Glutamatergic neuron (in vitro differentiated cells): ENCODE measurements at regions not wholly inside any gene's neighbourhood (a gene's known extent, or its start where the extent isn't known, plus 50 kb on each side); places are given as distances from the start of the nearest gene placed in this dataset.

Source experiments
- DNase-seq: peaks from one replicate; pipeline ENCODE4 v3.0.0; 2022
- H3K27ac Mint-ChIP-seq: one replicate; pipeline ENCODE4 v1.8.0; 2020; ENCODE audit warnings: mild to moderate bottlenecking, mixed read lengths, inconsistent platforms; ENCODE audit not compliant: unreplicated experiment
- H3K27me3 Mint-ChIP-seq: one replicate; pipeline ENCODE4 v1.8.0; 2020; ENCODE audit warnings: mild to moderate bottlenecking, moderate library complexity, mixed read lengths, inconsistent platforms; ENCODE audit not compliant: unreplicated experiment
- H3K36me3 Mint-ChIP-seq: one replicate; pipeline ENCODE4 v1.8.0; 2020; ENCODE audit warnings: mild to moderate bottlenecking, mixed read lengths, inconsistent platforms; ENCODE audit not compliant: unreplicated experiment
- H3K4me1 Mint-ChIP-seq: one replicate; pipeline ENCODE4 v1.8.0; 2020; ENCODE audit warnings: mild to moderate bottlenecking, low read depth, mixed read lengths, inconsistent platforms; ENCODE audit not compliant: unreplicated experiment
- H3K4me3 Mint-ChIP-seq: one replicate; pipeline ENCODE4 v1.8.0; 2020; ENCODE audit warnings: mild to moderate bottlenecking, mixed read lengths, inconsistent platforms; ENCODE audit not compliant: unreplicated experiment
- H3K9me3 Mint-ChIP-seq: one replicate; pipeline ENCODE4 v1.8.0; 2020; ENCODE audit warnings: mild to moderate bottlenecking, moderate library complexity, mixed read lengths, inconsistent platforms; ENCODE audit not compliant: unreplicated experiment
- CTCF ChIP-seq: fragments of 200-600 bp; sonication (generic); IDR thresholded peaks from one replicate; pipeline ENCODE4 v1.5.0; 2021; ENCODE audit not compliant: partially characterized antibody, unreplicated experiment

DNA sequence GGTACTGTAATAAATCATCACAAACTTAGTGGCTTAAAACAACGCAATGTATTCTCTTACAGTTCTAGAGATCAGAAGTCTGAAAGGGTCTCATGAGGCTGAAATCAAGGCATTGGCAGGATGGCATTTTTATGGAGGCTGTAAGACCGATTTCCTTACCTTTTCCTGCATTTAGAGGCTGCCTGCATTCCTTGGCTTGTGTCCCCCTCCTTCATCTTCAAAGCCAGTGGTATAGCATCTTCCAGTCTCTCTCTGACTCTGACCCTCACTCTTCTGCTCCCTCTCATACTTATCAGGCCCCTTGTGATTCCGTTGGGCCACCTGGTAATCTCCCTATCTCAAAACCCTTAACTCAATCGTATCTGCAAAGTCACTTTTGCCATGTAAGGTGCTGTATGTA lies 258.2 kb upstream of the JADE1 start:
- peaks cover 2% of the 10 kb centered on the region for H3K9me3 Mint-ChIP-seq
- no peak overlapping the region for H3K27ac Mint-ChIP-seq
- DNase-seq, result no peak
- no peaks in the 10 kb centered on the region for H3K36me3 Mint-ChIP-seq
- no peaks in the 10 kb centered on the region for H3K27me3 Mint-ChIP-seq
- no peak for TF ChIP-seq CTCF
- H3K4me3 Mint-ChIP-seq, result no peak overlapping the region
- H3K4me1 Mint-ChIP-seq, result peaks cover 12% of the 10 kb centered on the region

DNA sequence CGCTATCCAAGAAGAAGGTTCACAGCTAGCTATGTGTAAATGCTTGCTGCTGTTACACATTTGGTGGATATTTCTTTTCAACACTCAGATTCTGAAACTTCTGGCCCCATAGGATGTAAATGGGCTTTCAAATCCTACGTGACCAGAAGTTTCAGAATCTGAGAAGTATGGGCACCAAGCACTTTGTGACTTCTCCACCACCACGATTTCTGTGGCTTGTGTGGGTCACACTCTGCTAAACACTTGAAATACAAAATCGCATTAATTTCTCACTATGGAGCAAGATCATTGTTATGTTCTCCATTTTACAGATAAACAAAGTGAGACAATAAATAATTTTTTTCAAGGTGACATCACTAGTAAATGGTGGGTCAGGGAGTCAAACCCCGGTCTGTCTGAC lies 259.4 kb upstream of the JADE1 start:
- Mint-ChIP-seq H3K27me3 (no peaks in the 10 kb centered on the region), H3K4me3 (no peak overlapping the region), H3K27ac (no peak overlapping the region), H3K9me3 (peaks cover 3% of the 10 kb centered on the region), H3K36me3 (no peaks in the 10 kb centered on the region), H3K4me1 (peaks cover 12% of the 10 kb centered on the region)
- TF ChIP-seq CTCF, result no peak
- no peak for DNase-seq

GRCh38 chr4:128549636-128550035 lies 259.9 kb upstream of the JADE1 start:
- peaks cover 12% of the 10 kb centered on the region for H3K4me1 Mint-ChIP-seq

GRCh38 chr4:128548381-128548780 lies 260.8 kb upstream of the PGRMC2 start:
- Mint-ChIP-seq H3K27me3 (no peaks in the 10 kb centered on the region), H3K9me3 (peaks cover 3% of the 10 kb centered on the region)

More at GRCh38 chr4:128549636-128550035, 259.9 kb upstream of the JADE1 start:
- no peak for TF ChIP-seq CTCF
- Mint-ChIP-seq H3K4me3 (no peak overlapping the region), H3K27ac (no peak overlapping the region), H3K27me3 (no peaks in the 10 kb centered on the region), H3K9me3 (peaks cover 3% of the 10 kb centered on the region), H3K36me3 (no peaks in the 10 kb centered on the region)
- DNase-seq, result no peak

DNA sequence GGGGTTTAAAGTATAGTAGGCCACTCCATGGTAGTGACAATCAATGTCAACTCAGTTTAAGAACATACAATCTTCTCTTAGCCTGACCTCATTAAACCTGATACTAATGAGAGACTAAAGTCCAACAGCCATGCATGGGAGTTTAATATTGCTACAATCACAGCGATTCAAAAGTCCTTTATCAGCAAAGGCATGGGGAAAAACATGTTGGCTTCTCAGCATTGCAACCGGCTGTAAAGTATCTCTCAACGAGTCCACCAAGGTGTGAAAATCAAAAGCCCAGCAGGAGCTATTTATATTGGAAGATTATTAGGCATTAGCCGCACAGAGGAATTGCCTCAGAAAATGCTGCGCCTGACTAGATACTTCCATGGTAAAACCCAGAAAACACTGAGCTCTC lies 256.7 kb upstream of the PGRMC2 start:
- no peak overlapping the region for H3K27ac Mint-ChIP-seq
- no peak overlapping the region for H3K4me3 Mint-ChIP-seq
- H3K4me1 Mint-ChIP-seq, result no peaks in the 10 kb centered on the region
- H3K36me3 Mint-ChIP-seq, result no peaks in the 10 kb centered on the region
- H3K27me3 Mint-ChIP-seq, result no peaks in the 10 kb centered on the region
- H3K9me3 Mint-ChIP-seq, result peaks cover 1% of the 10 kb centered on the region
- no peak for TF ChIP-seq CTCF
- no peak for DNase-seq

More at GRCh38 chr4:128548381-128548780, 260.8 kb upstream of the PGRMC2 start:
- no peak for DNase-seq
- TF ChIP-seq CTCF, result no peak
- H3K36me3 Mint-ChIP-seq, result no peaks in the 10 kb centered on the region
- H3K4me3 Mint-ChIP-seq, result no peak overlapping the region
- H3K4me1 Mint-ChIP-seq, result peaks cover 8% of the 10 kb centered on the region
- no peak overlapping the region for H3K27ac Mint-ChIP-seq
